Retinal pigment epithelial cell (primary cell): ENCODE measurements at regions not wholly inside any gene's neighbourhood (a gene's known extent, or its start where the extent isn't known, plus 50 kb on each side); places are given as distances from the start of the nearest gene placed in this dataset.
A peak's percentile ranks its signal among the peaks of the same experiment; 100 is the strongest.

Experiments
- DNase-seq: peaks from one replicate; pipeline ENCODE4 v3.0.0-alpha.2; 2010; ENCODE audit warnings: low read depth
- H3K4me3 ChIP-seq: 2 replicates; pipeline ENCODE4 v1.5.1; 2011; ENCODE audit warnings: mild to moderate bottlenecking, low read length, control low read depth, moderate library complexity
- CTCF ChIP-seq: conservative IDR thresholded peaks from 2 replicates; pipeline ENCODE4 v1.5.1; 2011; ENCODE audit warnings: low read depth, low read length, control low read depth, inconsistent platforms

DNA sequence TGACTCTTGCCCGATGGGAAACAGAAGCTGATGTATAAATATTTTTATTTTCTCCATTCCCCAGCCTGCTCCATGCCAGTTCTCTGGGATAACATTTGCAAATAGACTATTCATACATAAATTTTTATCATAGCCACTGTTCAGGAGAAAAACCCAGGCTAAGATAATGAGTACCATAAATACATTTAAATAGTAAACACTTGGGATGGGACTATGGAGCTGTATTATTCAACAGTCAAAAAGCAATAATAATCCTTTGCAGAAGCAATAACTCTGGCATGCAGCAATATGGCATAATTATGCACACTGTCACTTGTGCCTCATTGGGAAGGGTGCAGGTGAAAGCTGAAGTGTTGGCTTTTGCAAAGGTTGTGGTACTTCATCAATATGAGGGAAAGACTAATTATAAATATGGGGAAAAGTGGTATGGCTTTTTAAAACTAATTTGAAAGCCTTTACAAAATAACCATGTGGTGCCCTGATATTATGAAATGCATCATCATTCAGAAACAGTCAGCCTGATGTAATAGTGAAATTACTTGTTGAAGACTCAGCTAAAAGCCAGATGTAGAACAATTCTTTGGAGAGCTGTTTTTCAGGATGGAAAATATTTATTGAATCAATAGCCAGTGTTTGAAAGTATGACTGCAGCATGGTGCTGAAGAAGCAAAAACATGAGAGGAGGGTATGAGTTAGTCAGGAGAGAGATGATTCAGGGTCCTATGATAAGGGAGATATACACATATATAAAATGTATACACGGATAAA is 2476.7 kb downstream of the PCDH9 start:
- no peak overlapping the region for H3K4me3 ChIP-seq
- TF ChIP-seq CTCF = no peak
- DNase-seq = no peak

GRCh38 chr13:64749301-64749700 is 2480.8 kb downstream of the PCDH9 start:
- no peak for TF ChIP-seq CTCF
- no peak for DNase-seq
- no peak overlapping the region for H3K4me3 ChIP-seq

DNA sequence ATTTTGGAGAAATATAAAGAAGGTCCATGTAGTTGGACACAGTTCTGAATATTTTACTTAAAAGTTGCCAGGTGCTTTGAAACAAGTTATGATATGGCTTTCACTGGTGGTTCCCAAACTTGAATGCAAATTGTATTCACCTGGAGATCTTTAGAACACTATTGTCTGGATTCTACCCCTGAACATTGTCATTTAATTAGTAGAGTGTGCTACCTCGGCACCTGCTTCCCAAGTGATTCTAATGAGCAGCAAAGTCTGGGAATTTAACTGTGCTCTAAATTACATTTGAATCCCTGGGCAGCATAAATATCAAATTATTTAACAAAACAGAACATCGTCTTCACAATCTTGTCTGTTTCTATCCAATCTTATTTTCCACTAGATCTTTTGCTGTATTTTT is 2483.3 kb downstream of the PCDH9 start:
- no peak for DNase-seq
- no peak overlapping the region for H3K4me3 ChIP-seq
- TF ChIP-seq CTCF = no peak

DNA sequence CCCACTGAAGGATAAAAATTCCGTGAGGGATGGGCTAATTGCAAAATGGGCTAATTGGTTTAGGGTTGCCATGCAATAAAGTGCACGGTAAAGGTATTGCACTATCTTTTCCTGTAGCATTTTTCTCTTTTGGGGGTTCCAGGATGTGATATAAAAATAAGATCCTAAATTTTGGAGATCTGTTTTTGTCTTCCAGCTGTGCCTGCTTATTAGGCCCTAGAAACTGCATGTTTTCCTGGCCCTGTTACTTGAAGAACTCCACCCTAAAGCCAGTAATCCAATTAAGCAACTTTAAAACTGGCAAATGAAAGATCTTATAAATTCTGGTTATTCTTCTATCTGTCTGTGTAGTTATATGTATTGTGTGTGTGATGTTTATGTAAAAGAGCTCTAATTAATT is 2489.6 kb downstream of the PCDH9 start:
- TF ChIP-seq CTCF = no peak
- no peak overlapping the region for H3K4me3 ChIP-seq

DNA sequence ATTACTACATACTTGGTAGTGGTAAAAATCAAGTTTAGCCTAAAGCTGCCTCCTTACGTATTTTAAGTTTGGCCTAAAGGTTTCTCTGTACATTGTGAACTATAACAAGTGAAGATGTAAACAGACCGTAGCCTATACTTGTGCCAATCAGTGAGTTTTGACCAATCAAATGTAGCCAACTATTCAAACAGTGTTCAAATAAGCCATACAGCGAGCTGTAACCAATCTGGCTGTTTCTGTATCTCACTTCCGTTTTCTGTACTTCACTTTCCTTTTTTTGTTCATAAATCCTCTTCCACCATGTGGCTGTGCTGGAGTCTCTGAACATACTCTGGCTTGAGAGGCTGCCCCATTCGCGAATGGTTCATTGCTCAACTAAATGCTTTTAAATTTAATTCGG is 2504.6 kb downstream of the PCDH9 start:
- no peak overlapping the region for H3K4me3 ChIP-seq
- DNase-seq = no peak
- TF ChIP-seq CTCF = no peak

More for the DNA sequence above, 2489.6 kb downstream of the PCDH9 start:
- no peak for DNase-seq

DNA sequence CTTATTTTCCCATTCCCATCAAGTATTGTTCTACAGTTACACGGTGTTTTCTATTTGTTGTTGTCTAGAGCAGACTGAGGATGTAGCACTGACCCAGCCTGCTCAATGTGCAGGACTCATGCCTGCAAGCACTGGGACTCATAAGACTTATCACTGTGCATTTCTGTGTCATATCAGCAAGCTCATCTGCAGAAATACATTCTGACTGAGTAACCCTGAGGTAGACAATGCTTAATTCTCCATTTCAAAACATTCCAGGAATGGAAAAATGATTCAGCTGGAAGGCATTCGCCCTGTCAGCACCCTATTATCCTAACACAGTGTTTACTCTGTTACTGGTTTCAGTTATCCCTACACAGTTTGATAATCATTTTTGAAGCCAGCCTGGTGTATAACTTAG is 2506.4 kb downstream of the PCDH9 start:
- peak; percentile 71 for DNase-seq
- no peak for TF ChIP-seq CTCF
- H3K4me3 ChIP-seq = no peak overlapping the region

DNA sequence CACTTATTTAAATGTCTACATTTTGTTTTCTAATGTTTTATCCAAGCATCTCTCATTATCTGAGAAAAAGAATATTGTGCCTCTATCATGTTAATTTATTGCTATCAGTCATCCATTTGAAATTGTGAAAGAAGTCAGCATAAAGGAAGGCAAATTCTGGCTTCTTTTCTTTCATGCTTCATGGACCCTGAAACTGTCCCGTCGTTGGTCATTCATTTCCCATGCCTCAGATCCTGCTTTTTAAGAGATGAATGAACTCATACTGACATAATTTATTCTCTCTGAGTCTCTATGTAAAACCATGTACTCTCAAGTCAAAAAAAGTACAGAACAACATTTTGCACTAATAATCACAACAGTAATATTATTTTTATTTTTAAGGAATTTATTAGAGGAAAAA is 2512.0 kb downstream of the PCDH9 start:
- H3K4me3 ChIP-seq = no peak overlapping the region
- no peak for DNase-seq
- no peak for TF ChIP-seq CTCF
